ENCODE measurements at regions not wholly inside any gene's neighbourhood (a gene's known extent, or its start where the extent isn't known, plus 50 kb on each side); places are given as distances from the start of the nearest gene placed in this dataset.

GRCh38 chr10:88062385-88062784, 199.0 kb downstream of the PTEN start:
- H3K36me3 ChIP-seq (ENCODE audit: control insufficient read depth, insufficient read depth, low read length) = no peaks in the 10 kb centered on the region
- no peak overlapping the region for H3K4ac ChIP-seq (ENCODE audit: low read depth, low read length)
- H2BK120ac ChIP-seq (ENCODE audit: low read depth, low read length) = no peak overlapping the region
- H3K23ac ChIP-seq (ENCODE audit: low read length) = no peak overlapping the region
- no peak overlapping the region for H2AK5ac ChIP-seq (ENCODE audit: low read length)
- no peaks in the 10 kb centered on the region for H3K79me1 ChIP-seq (ENCODE audit: low read length)
- H3K27me3 ChIP-seq (ENCODE audit: insufficient read depth, low read length, poor library complexity) = no peaks in the 10 kb centered on the region
- H4K5ac ChIP-seq (ENCODE audit: low read length) = no peak overlapping the region
- H3K27ac ChIP-seq (ENCODE audit: low read depth, low read length) = no peak overlapping the region
- WGBS (ENCODE audit: extremely low coverage, insufficient coverage, low lambda C conversion rate) = no CpG with 5 or more reads among the region's 6 CpGs
- DNase-seq = no peak
- H3K4me2 ChIP-seq (ENCODE audit: low read length) = no peak overlapping the region
- no peak overlapping the region for H3K56ac ChIP-seq (ENCODE audit: low read length)
- no peak overlapping the region for H3K4me3 ChIP-seq (ENCODE audit: low read length)
- no peaks in the 10 kb centered on the region for H3K4me1 ChIP-seq (ENCODE audit: control insufficient read depth, low read depth, low read length)
- H3K79me2 ChIP-seq (ENCODE audit: control insufficient read depth, insufficient read depth, low read length) = no peaks in the 10 kb centered on the region
- no peak overlapping the region for H2BK15ac ChIP-seq (replicated peaks; ENCODE audit: low read depth)
- H3K18ac ChIP-seq (ENCODE audit: low read length) = no peak overlapping the region
- no peak overlapping the region for H3K9ac ChIP-seq (ENCODE audit: low read length)
- H4K8ac ChIP-seq (ENCODE audit: low read depth, low read length) = no peak overlapping the region
- no peak overlapping the region for H2BK5ac ChIP-seq (ENCODE audit: low read length)

GRCh38 chr10:88062798-88063472, 199.5 kb downstream of the PTEN start:
- H3K4me2 ChIP-seq (ENCODE audit: low read length) = no peak overlapping the region
- H3K4me1 ChIP-seq (ENCODE audit: control insufficient read depth, low read depth, low read length) = no peaks in the 10 kb centered on the region

GRCh38 chr10:88063861-88064557, 200.6 kb downstream of the PTEN start:
- H2BK5ac ChIP-seq (ENCODE audit: low read length) = no peak overlapping the region
- no CpG with 5 or more reads among the region's 4 CpGs for WGBS (ENCODE audit: extremely low coverage, insufficient coverage, low lambda C conversion rate)

More at GRCh38 chr10:88062798-88063472, 199.5 kb downstream of the PTEN start:
- no CpG with 5 or more reads among the region's 4 CpGs for WGBS (ENCODE audit: extremely low coverage, insufficient coverage, low lambda C conversion rate)
- Histone ChIP-seq H3K4me3 (ENCODE audit: low read length) (no peak overlapping the region), H2AK5ac (ENCODE audit: low read length) (no peak overlapping the region), H2BK15ac (replicated peaks; ENCODE audit: low read depth) (no peak overlapping the region), H3K27me3 (ENCODE audit: insufficient read depth, low read length, poor library complexity) (no peaks in the 10 kb centered on the region), H3K23ac (ENCODE audit: low read length) (no peak overlapping the region), H3K56ac (ENCODE audit: low read length) (no peak overlapping the region), H2BK5ac (ENCODE audit: low read length) (no peak overlapping the region), H3K18ac (ENCODE audit: low read length) (no peak overlapping the region), H3K9ac (ENCODE audit: low read length) (no peak overlapping the region), H3K36me3 (ENCODE audit: control insufficient read depth, insufficient read depth, low read length) (no peaks in the 10 kb centered on the region), H3K27ac (ENCODE audit: low read depth, low read length) (no peak overlapping the region), H4K5ac (ENCODE audit: low read length) (no peak overlapping the region), H3K79me2 (ENCODE audit: control insufficient read depth, insufficient read depth, low read length) (no peaks in the 10 kb centered on the region), H3K79me1 (ENCODE audit: low read length) (no peaks in the 10 kb centered on the region), H2BK120ac (ENCODE audit: low read depth, low read length) (no peak overlapping the region), H4K8ac (ENCODE audit: low read depth, low read length) (no peak overlapping the region), H3K4ac (ENCODE audit: low read depth, low read length) (no peak overlapping the region)
- DNase-seq = no peak

GRCh38 chr10:88064608-88065382, 201.4 kb downstream of the PTEN start:
- H3K4me1 ChIP-seq (ENCODE audit: control insufficient read depth, low read depth, low read length) = no peaks in the 10 kb centered on the region
- H3K4me2 ChIP-seq (ENCODE audit: low read length) = no peak overlapping the region
- no peak overlapping the region for H2BK15ac ChIP-seq (replicated peaks; ENCODE audit: low read depth)
- H3K79me2 ChIP-seq (ENCODE audit: control insufficient read depth, insufficient read depth, low read length) = no peaks in the 10 kb centered on the region
- no peak overlapping the region for H3K56ac ChIP-seq (ENCODE audit: low read length)
- H2AK5ac ChIP-seq (ENCODE audit: low read length) = no peak overlapping the region
- no peak overlapping the region for H4K5ac ChIP-seq (ENCODE audit: low read length)
- H3K23ac ChIP-seq (ENCODE audit: low read length) = no peak overlapping the region
- WGBS (ENCODE audit: extremely low coverage, insufficient coverage, low lambda C conversion rate) = no CpG with 5 or more reads among the region's 5 CpGs
- no peak overlapping the region for H3K4me3 ChIP-seq (ENCODE audit: low read length)
- H2BK5ac ChIP-seq (ENCODE audit: low read length) = no peak overlapping the region
- H3K27me3 ChIP-seq (ENCODE audit: insufficient read depth, low read length, poor library complexity) = no peaks in the 10 kb centered on the region
- no peak overlapping the region for H3K4ac ChIP-seq (ENCODE audit: low read depth, low read length)
- no peaks in the 10 kb centered on the region for H3K36me3 ChIP-seq (ENCODE audit: control insufficient read depth, insufficient read depth, low read length)
- DNase-seq = no peak
- H3K79me1 ChIP-seq (ENCODE audit: low read length) = no peaks in the 10 kb centered on the region
- no peak overlapping the region for H3K27ac ChIP-seq (ENCODE audit: low read depth, low read length)
- H4K8ac ChIP-seq (ENCODE audit: low read depth, low read length) = no peak overlapping the region
- H3K18ac ChIP-seq (ENCODE audit: low read length) = no peak overlapping the region
- no peak overlapping the region for H3K9ac ChIP-seq (ENCODE audit: low read length)
- H2BK120ac ChIP-seq (ENCODE audit: low read depth, low read length) = no peak overlapping the region

More at GRCh38 chr10:88063861-88064557, 200.6 kb downstream of the PTEN start:
- H2AK5ac ChIP-seq (ENCODE audit: low read length) = no peak overlapping the region
- H3K56ac ChIP-seq (ENCODE audit: low read length) = no peak overlapping the region
- no peak overlapping the region for H4K8ac ChIP-seq (ENCODE audit: low read depth, low read length)
- no peak overlapping the region for H3K27ac ChIP-seq (ENCODE audit: low read depth, low read length)
- no peak overlapping the region for H3K4me2 ChIP-seq (ENCODE audit: low read length)
- H3K4me3 ChIP-seq (ENCODE audit: low read length) = no peak overlapping the region
- no peaks in the 10 kb centered on the region for H3K36me3 ChIP-seq (ENCODE audit: control insufficient read depth, insufficient read depth, low read length)
- no peaks in the 10 kb centered on the region for H3K79me2 ChIP-seq (ENCODE audit: control insufficient read depth, insufficient read depth, low read length)
- H3K79me1 ChIP-seq (ENCODE audit: low read length) = no peaks in the 10 kb centered on the region
- no peaks in the 10 kb centered on the region for H3K4me1 ChIP-seq (ENCODE audit: control insufficient read depth, low read depth, low read length)
- H3K27me3 ChIP-seq (ENCODE audit: insufficient read depth, low read length, poor library complexity) = no peaks in the 10 kb centered on the region
- no peak overlapping the region for H2BK15ac ChIP-seq (replicated peaks; ENCODE audit: low read depth)
- H3K18ac ChIP-seq (ENCODE audit: low read length) = no peak overlapping the region
- no peak for DNase-seq
- H3K23ac ChIP-seq (ENCODE audit: low read length) = no peak overlapping the region
- no peak overlapping the region for H3K9ac ChIP-seq (ENCODE audit: low read length)
- H3K4ac ChIP-seq (ENCODE audit: low read depth, low read length) = no peak overlapping the region
- no peak overlapping the region for H4K5ac ChIP-seq (ENCODE audit: low read length)
- no peak overlapping the region for H2BK120ac ChIP-seq (ENCODE audit: low read depth, low read length)

- Histone ChIP-seq H4K8ac (ENCODE audit: low read depth, low read length) (no peak overlapping the region), H2BK120ac (ENCODE audit: low read depth, low read length) (no peak overlapping the region), H3K4me1 (ENCODE audit: control insufficient read depth, low read depth, low read length) (no peaks in the 10 kb centered on the region), H3K4me2 (ENCODE audit: low read length) (no peak overlapping the region), H3K18ac (ENCODE audit: low read length) (no peak overlapping the region), H3K79me1 (ENCODE audit: low read length) (no peaks in the 10 kb centered on the region), H3K4ac (ENCODE audit: low read depth, low read length) (no peak overlapping the region), H3K4me3 (ENCODE audit: low read length) (no peak overlapping the region), H3K27ac (ENCODE audit: low read depth, low read length) (no peak overlapping the region), H4K5ac (ENCODE audit: low read length) (no peak overlapping the region), H2AK5ac (ENCODE audit: low read length) (no peak overlapping the region), H2BK5ac (ENCODE audit: low read length) (no peak overlapping the region), H3K36me3 (ENCODE audit: control insufficient read depth, insufficient read depth, low read length) (no peaks in the 10 kb centered on the region), H3K23ac (ENCODE audit: low read length) (no peak overlapping the region), H2BK15ac (replicated peaks; ENCODE audit: low read depth) (no peak overlapping the region), H3K9ac (ENCODE audit: low read length) (no peak overlapping the region), H3K79me2 (ENCODE audit: control insufficient read depth, insufficient read depth, low read length) (no peaks in the 10 kb centered on the region), H3K27me3 (ENCODE audit: insufficient read depth, low read length, poor library complexity) (no peaks in the 10 kb centered on the region), H3K56ac (ENCODE audit: low read length) (no peak overlapping the region)
- no CpG with 5 or more reads among the region's 5 CpGs for WGBS (ENCODE audit: extremely low coverage, insufficient coverage, low lambda C conversion rate)
- DNase-seq = no peak
Measured at GRCh38 chr10:88065383-88066049, 202.1 kb downstream of the PTEN start.

All from mesendoderm (in vitro differentiated cells).